Keratinocyte (primary cell): ENCODE measurements at regions not wholly inside any gene's neighbourhood (a gene's known extent, or its start where the extent isn't known, plus 50 kb on each side); places are given as distances from the start of the nearest gene placed in this dataset.

Experiments
- DNase-seq: peaks from one replicate; pipeline ENCODE4 v3.0.0-alpha.2; 2011; ENCODE audit warnings: low read depth, missing footprints, low spot score
- FAIRE-seq: peaks from 2 replicates; lab custom pipeline; 2011; peaks lifted over from hg19 to GRCh38; lab: Jason Lieb, UNC
- H2AFZ ChIP-seq: 2 replicates; pipeline ENCODE4 v1.6.0; 2012; ENCODE audit warnings: low read length, control low read depth, inconsistent platforms; ENCODE audit not compliant: control insufficient read depth
- H3K27ac ChIP-seq: 2 replicates; pipeline ENCODE4 v1.5.1; 2011; ENCODE audit warnings: low read length; ENCODE audit not compliant: control insufficient read depth, insufficient read depth
- H3K27me3 ChIP-seq: 3 replicates; pipeline ENCODE4 v1.6.0; 2011; ENCODE audit warnings: low read length; ENCODE audit not compliant: control insufficient read depth, insufficient read depth; ENCODE audit errors: extremely low read depth
- H3K36me3 ChIP-seq, 2 experiments: 2 replicates in 1 of 2; 3 replicates in 1 of 2; pipeline ENCODE4 v1.5.1; 2011; ENCODE audit warnings: low read length in 2 of 2, mild to moderate bottlenecking in 1 of 2; ENCODE audit not compliant: control insufficient read depth in 2 of 2, insufficient read depth in 2 of 2; ENCODE audit errors: extremely low read depth in 1 of 2
- H3K4me1 ChIP-seq: 3 replicates; pipeline ENCODE4 v1.5.1; 2011; ENCODE audit warnings: low read length; ENCODE audit not compliant: control insufficient read depth, insufficient read depth; ENCODE audit errors: extremely low read depth
- H3K4me2 ChIP-seq: 3 replicates; pipeline ENCODE4 v1.6.0; 2011; ENCODE audit warnings: low read depth, low read length; ENCODE audit not compliant: control insufficient read depth, insufficient read depth; ENCODE audit errors: extremely low read depth
- H3K4me3 ChIP-seq, 3 experiments: fragments of 200-600 bp in 1 of 3; sonication (generic) in 1 of 3; 2 replicates in 2 of 3; 3 replicates in 1 of 3; pipeline ENCODE4 v1.5.1; 2011 to 2016; ENCODE audit warnings: low read length in 3 of 3, mild to moderate bottlenecking in 3 of 3, control low read depth in 2 of 3, inconsistent platforms in 1 of 3, low read depth in 1 of 3, mixed read lengths in 1 of 3, mixed run types in 1 of 3, moderate library complexity in 1 of 3; ENCODE audit not compliant: control insufficient read depth in 2 of 3, insufficient read depth in 2 of 3; ENCODE audit errors: extremely low read depth in 1 of 3
- H3K79me2 ChIP-seq: 2 replicates; pipeline ENCODE4 v1.6.0; 2012; ENCODE audit warnings: low read length; ENCODE audit not compliant: control insufficient read depth, insufficient read depth
- H3K9ac ChIP-seq: 3 replicates; pipeline ENCODE4 v1.6.0; 2011; ENCODE audit warnings: low read length; ENCODE audit not compliant: control insufficient read depth, insufficient read depth; ENCODE audit errors: extremely low read depth
- H3K9me1 ChIP-seq: 3 replicates; pipeline ENCODE4 v1.6.0; 2011; ENCODE audit warnings: low read length; ENCODE audit not compliant: control insufficient read depth, insufficient read depth; ENCODE audit errors: extremely low read depth
- H3K9me3 ChIP-seq: 2 replicates; pipeline ENCODE4 v1.5.1; 2012; ENCODE audit warnings: low read depth, low read length; ENCODE audit not compliant: control insufficient read depth
- H4K20me1 ChIP-seq: 3 replicates; pipeline ENCODE4 v1.6.0; 2011; ENCODE audit warnings: low read length; ENCODE audit not compliant: control insufficient read depth, insufficient read depth; ENCODE audit errors: extremely low read depth
- EZH2 ChIP-seq: IDR thresholded peaks from one replicate; pipeline ENCODE4 v1.6.1; 2012; ENCODE audit warnings: inconsistent platforms, mild to moderate bottlenecking, low read length, moderate library complexity
- dilution Hi-C: fragments of 300-500 bp; cut with MboI; formaldehyde crosslinking; loops from one replicate; pipeline ENCODE4 v1.7.0; 2020; ENCODE audit warnings: low sequenced_read_pairs; ENCODE audit not compliant: extremely low pct_ligation_motif_present
- TF ChIP-seq, protein P1 (sequence below), 3 experiments: IDR thresholded peaks in 1 of 3; conservative IDR thresholded peaks in 1 of 3; optimal IDR thresholded peaks in 1 of 3; 2 replicates in 2 of 3; 3 replicates in 1 of 3; pipeline versions ENCODE3 to v1.5.1; 2011; ENCODE audit warnings: low read length in 3 of 3, mild to moderate bottlenecking in 3 of 3, moderate library complexity in 2 of 3, control low read depth in 1 of 3, inconsistent platforms in 1 of 3; ENCODE audit not compliant: insufficient read depth in 2 of 3; ENCODE audit errors: extremely low read depth in 1 of 3

DNA sequence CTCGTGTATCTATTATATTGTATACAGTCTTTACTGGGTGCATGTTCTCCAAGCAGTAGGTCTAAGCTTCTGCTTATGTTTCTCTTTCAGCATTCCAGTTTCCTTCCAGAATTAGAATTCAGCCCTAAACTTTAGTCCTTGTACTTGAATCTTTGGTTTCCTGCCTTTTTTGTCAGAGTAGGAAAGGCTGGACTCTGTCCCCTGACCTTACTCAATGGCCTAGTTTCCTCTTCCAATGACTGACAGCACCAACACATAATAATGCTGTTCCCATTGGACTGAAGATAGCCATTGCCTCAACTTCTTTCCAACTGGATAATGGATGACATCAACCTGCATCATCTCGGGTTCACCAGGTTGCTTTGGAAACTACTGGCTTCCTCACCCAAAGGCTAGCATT lies 217.0 kb downstream of the FIGN start:
- H3K79me2 ChIP-seq = no peaks in the 10 kb centered on the region
- H3K4me2 ChIP-seq = no peak overlapping the region
- dilution Hi-C loops = no loop called here
- no peak for TF ChIP-seq EZH2
- TF ChIP-seq, protein P1, sequence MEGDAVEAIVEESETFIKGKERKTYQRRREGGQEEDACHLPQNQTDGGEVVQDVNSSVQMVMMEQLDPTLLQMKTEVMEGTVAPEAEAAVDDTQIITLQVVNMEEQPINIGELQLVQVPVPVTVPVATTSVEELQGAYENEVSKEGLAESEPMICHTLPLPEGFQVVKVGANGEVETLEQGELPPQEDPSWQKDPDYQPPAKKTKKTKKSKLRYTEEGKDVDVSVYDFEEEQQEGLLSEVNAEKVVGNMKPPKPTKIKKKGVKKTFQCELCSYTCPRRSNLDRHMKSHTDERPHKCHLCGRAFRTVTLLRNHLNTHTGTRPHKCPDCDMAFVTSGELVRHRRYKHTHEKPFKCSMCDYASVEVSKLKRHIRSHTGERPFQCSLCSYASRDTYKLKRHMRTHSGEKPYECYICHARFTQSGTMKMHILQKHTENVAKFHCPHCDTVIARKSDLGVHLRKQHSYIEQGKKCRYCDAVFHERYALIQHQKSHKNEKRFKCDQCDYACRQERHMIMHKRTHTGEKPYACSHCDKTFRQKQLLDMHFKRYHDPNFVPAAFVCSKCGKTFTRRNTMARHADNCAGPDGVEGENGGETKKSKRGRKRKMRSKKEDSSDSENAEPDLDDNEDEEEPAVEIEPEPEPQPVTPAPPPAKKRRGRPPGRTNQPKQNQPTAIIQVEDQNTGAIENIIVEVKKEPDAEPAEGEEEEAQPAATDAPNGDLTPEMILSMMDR (optimal IDR thresholded peaks at IDR 0.05 in 1 of 3, IDR thresholded peaks at IDR 0.05 in 1 of 3, conservative IDR thresholded peaks at IDR 0.05 in 1 of 3; ENCODE audit: extremely low read depth in 1 of 3, insufficient read depth in 2 of 3, low read length in 3 of 3) = no peak
- no peaks in the 10 kb centered on the region for H3K27me3 ChIP-seq
- H4K20me1 ChIP-seq = no peaks in the 10 kb centered on the region
- no peaks in the 10 kb centered on the region for H3K4me1 ChIP-seq
- no peak for DNase-seq
- H3K36me3 ChIP-seq = no peaks in the 10 kb centered on the region
- H3K9me1 ChIP-seq = no peaks in the 10 kb centered on the region
- no peak for FAIRE-seq
- no peaks in the 10 kb centered on the region for H3K9me3 ChIP-seq
- no peak overlapping the region for H2AFZ ChIP-seq
- no peak overlapping the region for H3K27ac ChIP-seq
- no peak overlapping the region for H3K9ac ChIP-seq
- H3K4me3 ChIP-seq = no peak overlapping the region

DNA sequence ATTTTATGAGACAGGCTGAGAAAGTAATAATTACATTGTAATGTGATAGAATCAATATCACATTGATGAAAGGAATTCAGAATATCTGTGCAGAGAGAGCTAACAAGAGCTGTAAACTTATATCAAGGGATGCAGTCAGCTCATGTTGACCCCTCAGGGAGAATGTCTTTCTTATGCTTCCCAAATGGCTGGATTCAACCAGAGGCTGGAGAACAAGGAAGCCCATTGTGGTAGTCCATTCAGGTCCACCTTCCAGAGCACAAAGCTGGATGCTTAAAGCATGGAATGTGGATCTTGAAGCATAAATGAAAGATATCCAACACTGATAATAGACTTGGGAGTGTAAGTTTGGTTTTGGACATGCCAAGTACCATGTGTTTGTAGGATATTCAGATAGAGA lies 220.0 kb downstream of the FIGN start:
- Histone ChIP-seq H3K9me3 (no peaks in the 10 kb centered on the region), H3K4me2 (no peak overlapping the region), H3K27ac (no peak overlapping the region), H4K20me1 (no peaks in the 10 kb centered on the region), H3K79me2 (no peaks in the 10 kb centered on the region), H3K9ac (no peak overlapping the region), H3K4me1 (no peaks in the 10 kb centered on the region), H3K27me3 (no peaks in the 10 kb centered on the region), H3K36me3 (no peaks in the 10 kb centered on the region), H3K4me3 (no peak overlapping the region), H2AFZ (no peak overlapping the region), H3K9me1 (no peaks in the 10 kb centered on the region)
- dilution Hi-C loops = no loop called here
- DNase-seq = no peak
- no peak for FAIRE-seq
- TF ChIP-seq, protein P1 (optimal IDR thresholded peaks at IDR 0.05 in 1 of 3, IDR thresholded peaks at IDR 0.05 in 1 of 3, conservative IDR thresholded peaks at IDR 0.05 in 1 of 3; ENCODE audit: extremely low read depth in 1 of 3, insufficient read depth in 2 of 3, low read length in 3 of 3) = no peak
- TF ChIP-seq EZH2 = no peak
